ENCODE measurements at regions not wholly inside any gene's neighbourhood (a gene's known extent, or its start where the extent isn't known, plus 50 kb on each side); places are given as distances from the start of the nearest gene placed in this dataset.

GRCh38 chrX:15191830-15192229 lies 78.1 kb downstream of the ASB9 start:
- no peak overlapping the region for H3K4me3 Mint-ChIP-seq
- H3K27me3 Mint-ChIP-seq, result no peaks in the 10 kb centered on the region
- no peak overlapping the region for H3K27ac Mint-ChIP-seq
- no peaks in the 10 kb centered on the region for H3K4me1 Mint-ChIP-seq
- H3K9me3 Mint-ChIP-seq, result no peaks in the 10 kb centered on the region
- no peaks in the 10 kb centered on the region for H3K36me3 Mint-ChIP-seq

GRCh38 chrX:15188039-15188438 lies 81.8 kb downstream of the ASB9 start:
- H3K4me1 Mint-ChIP-seq, result no peaks in the 10 kb centered on the region
- H3K36me3 Mint-ChIP-seq, result no peaks in the 10 kb centered on the region
- no peak overlapping the region for H3K27ac Mint-ChIP-seq

GRCh38 chrX:15177316-15177715 lies 92.6 kb downstream of the ASB9 start:
- H3K4me1 Mint-ChIP-seq, result no peaks in the 10 kb centered on the region
- H3K9me3 Mint-ChIP-seq, result no peaks in the 10 kb centered on the region
- H3K36me3 Mint-ChIP-seq, result no peaks in the 10 kb centered on the region
- H3K27ac Mint-ChIP-seq, result no peak overlapping the region
- no peak overlapping the region for H3K4me3 Mint-ChIP-seq
- H3K27me3 Mint-ChIP-seq, result no peaks in the 10 kb centered on the region

More at GRCh38 chrX:15188039-15188438, 81.8 kb downstream of the ASB9 start:
- Mint-ChIP-seq H3K27me3 (no peaks in the 10 kb centered on the region), H3K9me3 (no peaks in the 10 kb centered on the region), H3K4me3 (no peak overlapping the region)

- Mint-ChIP-seq H3K36me3 (no peaks in the 10 kb centered on the region), H3K27ac (no peak overlapping the region), H3K9me3 (no peaks in the 10 kb centered on the region), H3K4me1 (peaks cover 11% of the 10 kb centered on the region), H3K27me3 (no peaks in the 10 kb centered on the region), H3K4me3 (no peak overlapping the region)
Measured at GRCh38 chrX:15173411-15173810, 96.5 kb downstream of the ASB9 start.

GRCh38 chrX:15170927-15171326 lies 99.0 kb downstream of the ASB9 start:
- peaks cover 4% of the 10 kb centered on the region for H3K9me3 Mint-ChIP-seq
- no peaks in the 10 kb centered on the region for H3K27me3 Mint-ChIP-seq

DNA sequence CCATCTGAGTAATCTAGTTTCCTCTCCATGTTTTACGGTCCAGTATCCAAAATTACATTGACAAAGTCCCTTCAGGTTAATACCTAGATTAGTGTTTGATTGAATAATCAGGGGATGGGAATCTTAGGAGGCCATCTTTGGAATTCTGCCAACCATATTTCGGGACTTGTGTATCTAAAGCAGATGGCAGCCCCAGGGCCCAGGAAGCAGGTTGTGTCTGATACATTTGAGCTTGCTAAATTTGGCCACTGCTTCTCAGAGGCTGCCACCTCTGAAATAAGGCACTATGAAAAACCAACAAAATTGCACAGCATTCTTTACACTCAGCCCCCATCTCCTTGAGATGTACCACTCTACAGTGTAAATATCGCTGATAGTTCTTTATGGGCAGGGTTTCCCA lies 102.1 kb downstream of the ASB9 start:
- peaks cover 15% of the 10 kb centered on the region for H3K4me1 Mint-ChIP-seq
- H3K9me3 Mint-ChIP-seq, result peaks cover 4% of the 10 kb centered on the region
- H3K4me3 Mint-ChIP-seq, result no peak overlapping the region
- H3K36me3 Mint-ChIP-seq, result no peaks in the 10 kb centered on the region
- no peak overlapping the region for H3K27ac Mint-ChIP-seq
- H3K27me3 Mint-ChIP-seq, result no peaks in the 10 kb centered on the region

More at GRCh38 chrX:15170927-15171326, 99.0 kb downstream of the ASB9 start:
- Mint-ChIP-seq H3K4me3 (no peak overlapping the region), H3K27ac (no peak overlapping the region), H3K4me1 (peaks cover 15% of the 10 kb centered on the region), H3K36me3 (no peaks in the 10 kb centered on the region)

DNA sequence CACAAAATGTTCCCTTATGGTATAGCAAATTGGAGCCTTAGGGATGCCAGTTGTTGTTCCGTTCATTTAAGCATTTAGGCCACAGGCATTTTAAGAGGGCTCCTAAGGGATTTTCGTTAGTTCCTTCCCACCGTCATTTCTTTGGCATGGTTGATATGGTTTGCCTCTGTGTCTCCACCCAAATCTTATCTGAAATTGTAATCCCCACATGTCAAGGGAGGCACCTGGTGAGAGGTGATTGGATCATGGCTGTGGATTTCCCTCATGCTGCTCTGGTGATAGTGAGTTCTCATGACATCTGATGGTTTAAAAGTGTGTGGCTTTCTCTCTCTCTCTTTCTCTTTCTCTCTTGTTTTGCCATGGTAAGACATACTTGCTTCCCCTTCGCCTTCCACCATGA lies 104.1 kb downstream of the ASB9 start:
- Mint-ChIP-seq H3K27ac (no peak overlapping the region), H3K4me1 (peaks cover 18% of the 10 kb centered on the region), H3K27me3 (no peaks in the 10 kb centered on the region), H3K9me3 (peaks cover 4% of the 10 kb centered on the region), H3K4me3 (no peak overlapping the region), H3K36me3 (no peaks in the 10 kb centered on the region)

DNA sequence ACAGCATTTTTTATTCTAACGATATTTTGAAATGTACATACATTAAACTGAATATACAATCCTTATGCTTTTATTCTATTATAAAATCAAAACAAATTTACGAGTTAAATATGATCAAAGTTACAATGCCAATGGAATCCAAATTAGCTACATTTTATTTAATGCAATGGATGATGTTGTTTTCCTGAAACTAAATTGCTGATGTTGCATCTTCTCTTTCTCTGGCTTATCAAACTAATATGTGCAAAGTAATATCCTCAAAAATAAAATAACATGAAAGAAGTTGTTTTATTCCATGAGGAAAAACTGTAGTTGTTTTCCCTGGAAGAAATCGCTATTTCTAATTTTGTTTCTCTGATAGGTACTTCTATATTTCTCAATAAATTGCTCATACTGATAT lies 106.8 kb downstream of the ASB9 start:
- Mint-ChIP-seq H3K9me3 (peaks cover 4% of the 10 kb centered on the region), H3K4me1 (peaks cover 31% of the 10 kb centered on the region), H3K27me3 (no peaks in the 10 kb centered on the region), H3K36me3 (no peaks in the 10 kb centered on the region), H3K27ac (no peak overlapping the region), H3K4me3 (no peak overlapping the region)

- Mint-ChIP-seq H3K4me1 (peaks cover 40% of the 10 kb centered on the region), H3K36me3 (no peaks in the 10 kb centered on the region), H3K9me3 (no peaks in the 10 kb centered on the region), H3K27ac (no peak overlapping the region), H3K4me3 (no peak overlapping the region), H3K27me3 (no peaks in the 10 kb centered on the region)
Measured at GRCh38 chrX:15160558-15161095, 109.3 kb downstream of the ASB9 start.

DNA sequence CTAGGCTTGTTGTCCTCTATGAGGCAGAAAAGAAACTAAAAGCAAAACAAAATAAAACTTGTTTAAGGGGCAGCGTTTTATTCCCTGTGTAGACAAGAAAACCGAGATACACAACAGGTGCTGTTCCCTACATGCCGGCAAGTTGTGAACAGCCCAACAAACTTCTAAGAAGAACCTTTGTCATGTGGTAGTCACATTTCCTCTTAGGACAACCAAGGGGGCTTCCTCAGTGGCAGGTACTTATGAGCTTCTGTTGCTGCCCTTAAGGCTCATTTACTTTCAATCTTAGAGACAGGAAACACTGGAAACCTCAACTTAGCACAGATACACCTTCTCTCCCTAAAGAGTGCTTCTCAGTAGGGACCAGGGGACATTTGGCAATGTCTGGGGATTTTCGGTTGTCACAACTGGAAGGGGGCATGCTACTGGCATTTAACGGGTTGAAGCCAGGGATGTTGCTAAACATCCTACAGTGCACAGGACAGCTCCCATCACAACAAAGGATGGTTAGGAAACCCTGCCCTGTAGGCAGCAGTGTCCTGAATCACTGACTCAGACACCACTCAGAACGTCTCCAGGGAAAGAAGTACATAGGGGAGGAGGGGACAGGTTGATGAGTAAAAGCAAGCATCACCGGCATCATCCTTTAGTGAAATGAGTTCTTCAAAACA lies 111.0 kb downstream of the ASB9 start:
- Mint-ChIP-seq H3K4me1 (peaks cover 51% of the 10 kb centered on the region), H3K27ac (peak overlapping the region; percentile 95), H3K36me3 (no peaks in the 10 kb centered on the region), H3K27me3 (no peaks in the 10 kb centered on the region), H3K9me3 (no peaks in the 10 kb centered on the region), H3K4me3 (peak overlapping the region; percentile 85)

- H3K4me3 Mint-ChIP-seq, result peak overlapping the region; percentile 85
- no peaks in the 10 kb centered on the region for H3K27me3 Mint-ChIP-seq
- peak overlapping the region; percentile 95 for H3K27ac Mint-ChIP-seq
- no peaks in the 10 kb centered on the region for H3K9me3 Mint-ChIP-seq
- H3K36me3 Mint-ChIP-seq, result no peaks in the 10 kb centered on the region
- peaks cover 53% of the 10 kb centered on the region for H3K4me1 Mint-ChIP-seq
Measured at GRCh38 chrX:15158350-15158735, 111.5 kb downstream of the ASB9 start.

DNA sequence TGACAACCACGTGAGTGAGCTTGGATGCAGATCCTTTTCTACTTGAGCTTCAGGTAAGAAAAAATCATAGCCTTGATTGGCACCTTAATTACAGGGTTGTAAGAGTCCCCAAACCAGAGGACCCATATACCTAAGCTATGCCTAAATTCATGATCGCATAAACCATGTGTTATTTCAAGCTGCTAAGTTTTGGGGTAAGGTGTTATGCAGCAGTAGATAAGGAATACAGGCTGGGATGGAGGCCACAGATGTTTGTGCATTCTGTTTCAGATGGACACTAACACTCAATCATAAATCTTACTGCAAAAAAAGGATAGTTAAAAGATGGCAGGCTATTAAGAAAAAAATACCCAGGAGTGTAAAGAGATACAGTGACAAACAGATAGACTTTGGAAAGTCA lies 112.3 kb downstream of the ASB9 start:
- peak overlapping the region; percentile 68 for H3K4me3 Mint-ChIP-seq

GRCh38 chrX:15151267-15152186 lies 118.4 kb downstream of the ASB9 start:
- peaks cover 3% of the 10 kb centered on the region for H3K36me3 Mint-ChIP-seq
- H3K27ac Mint-ChIP-seq, result peak overlapping the region; percentile 93
- H3K4me3 Mint-ChIP-seq, result peak overlapping the region; percentile 66
- H3K4me1 Mint-ChIP-seq, result peaks cover 61% of the 10 kb centered on the region
- H3K9me3 Mint-ChIP-seq, result no peaks in the 10 kb centered on the region
- no peaks in the 10 kb centered on the region for H3K27me3 Mint-ChIP-seq

More for the DNA sequence above, 112.3 kb downstream of the ASB9 start:
- H3K36me3 Mint-ChIP-seq, result no peaks in the 10 kb centered on the region
- H3K4me1 Mint-ChIP-seq, result peaks cover 57% of the 10 kb centered on the region
- H3K27ac Mint-ChIP-seq, result peak overlapping the region; percentile 23
- H3K9me3 Mint-ChIP-seq, result no peaks in the 10 kb centered on the region
- no peaks in the 10 kb centered on the region for H3K27me3 Mint-ChIP-seq

- no peaks in the 10 kb centered on the region for H3K9me3 Mint-ChIP-seq
- H3K4me1 Mint-ChIP-seq, result peaks cover 57% of the 10 kb centered on the region
- no peaks in the 10 kb centered on the region for H3K27me3 Mint-ChIP-seq
- no peak overlapping the region for H3K4me3 Mint-ChIP-seq
- H3K36me3 Mint-ChIP-seq, result peaks cover 3% of the 10 kb centered on the region
- H3K27ac Mint-ChIP-seq, result no peak overlapping the region
Measured at GRCh38 chrX:15150586-15150985, 119.3 kb downstream of the ASB9 start.

DNA sequence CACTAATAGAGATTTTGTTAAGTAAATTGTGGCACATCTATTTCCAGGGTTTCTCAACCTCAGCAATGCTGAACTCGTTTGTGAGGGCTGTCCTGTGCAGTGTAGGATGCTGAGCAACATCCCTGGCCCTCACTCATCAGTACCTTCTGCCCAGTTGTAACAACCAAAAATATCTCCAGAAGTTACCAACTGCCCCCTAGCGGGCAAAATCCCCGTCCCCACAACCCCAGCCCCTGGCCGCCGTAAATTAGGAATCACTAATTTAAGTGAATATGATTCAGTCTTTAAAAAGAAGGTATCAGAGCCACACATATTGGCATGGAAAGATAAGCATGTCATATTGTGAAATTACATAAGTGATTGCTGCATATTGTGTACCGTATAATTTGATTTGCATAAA lies 123.4 kb downstream of the ASB9 start:
- Mint-ChIP-seq H3K4me1 (peaks cover 49% of the 10 kb centered on the region), H3K27me3 (no peaks in the 10 kb centered on the region), H3K4me3 (no peak overlapping the region), H3K36me3 (peaks cover 3% of the 10 kb centered on the region), H3K27ac (no peak overlapping the region), H3K9me3 (no peaks in the 10 kb centered on the region)

DNA sequence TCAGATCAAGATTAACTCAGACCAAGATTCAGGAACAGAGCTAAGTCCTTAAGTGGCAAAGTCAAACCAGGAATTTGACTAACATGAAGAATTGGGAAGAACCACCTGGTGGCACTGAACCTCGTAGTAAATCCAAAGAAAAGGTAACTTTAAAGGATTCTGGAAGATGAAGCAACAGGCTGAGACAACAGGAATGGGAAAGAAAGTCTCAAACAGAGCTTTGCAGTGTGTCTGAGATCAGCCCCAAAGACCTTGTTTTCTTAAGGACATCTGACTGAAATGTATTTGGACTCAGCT lies 126.1 kb downstream of the ASB9 start:
- H3K27ac Mint-ChIP-seq, result no peak overlapping the region
- peaks cover 25% of the 10 kb centered on the region for H3K4me1 Mint-ChIP-seq
- H3K4me3 Mint-ChIP-seq, result no peak overlapping the region
- H3K36me3 Mint-ChIP-seq, result peaks cover 3% of the 10 kb centered on the region
- no peaks in the 10 kb centered on the region for H3K27me3 Mint-ChIP-seq
- H3K9me3 Mint-ChIP-seq, result no peaks in the 10 kb centered on the region
